ENCODE measurements at regions not wholly inside any gene's neighbourhood (a gene's known extent, or its start where the extent isn't known, plus 50 kb on each side); places are given as distances from the start of the nearest gene placed in this dataset.
A peak's percentile ranks its signal among the peaks of the same experiment; 100 is the strongest.

- CTCF ChIA-PET: no interaction called here
- intact Hi-C loops (cut with micrococcal nuclease) (no loop called here), in situ Hi-C loops (cut with MboI; ENCODE audit: low sequenced_read_pairs) (no loop called here), dilution Hi-C loops (cut with HindIII; ENCODE audit: low sequenced_read_pairs, unreplicated experiment) (no loop called here)
- H3K27me3 ChIP-seq (ENCODE audit: control insufficient read depth, insufficient read depth, low read length): no peaks in the 10 kb centered on the region; the same call in none of the 2 replicates
- H4K5ac ChIP-seq (ENCODE audit: low read depth, low read length): no peak overlapping the region
- no peak overlapping the region for H3K9ac ChIP-seq (ENCODE audit: low read depth, low read length)
- no peak overlapping the region for H2AK9ac ChIP-seq (replicated peaks; ENCODE audit: low read depth, low read length, poor library complexity)
- peaks cover 7% of the 10 kb centered on the region; the same call in 1 of the 2 replicates for H3K4me1 ChIP-seq (ENCODE audit: control insufficient read depth, insufficient read depth, low read length)
- H4K20me1 ChIP-seq (ENCODE audit: insufficient read depth, low read length): no peaks in the 10 kb centered on the region
- no peak for DNase-seq
- H4K91ac ChIP-seq (ENCODE audit: insufficient read depth, low read depth, low read length): no peak overlapping the region
- H3K79me1 ChIP-seq (ENCODE audit: low read depth in 1 of 2, low read length in 2 of 2): no peaks in the 10 kb centered on the region
- no TSS peak for BruUV-seq (replicated peaks)
- no peak overlapping the region for H3K56ac ChIP-seq (ENCODE audit: extremely low read depth, insufficient read depth, low read length)
- H3K27ac ChIP-seq (ENCODE audit: insufficient read depth, low read length): no peak overlapping the region
- peaks cover 4% of the 10 kb centered on the region for H3K9me1 ChIP-seq (ENCODE audit: insufficient read depth, low read length)
- 0 out of 2 replicates have a peak overlapping the region, but pooled peaks have one; percentile 48 for H3K14ac ChIP-seq (replicated peaks; ENCODE audit: low read depth, low read length)
- POLR2A ChIA-PET (ENCODE audit: unreplicated experiment): no interaction called here
- no peaks in the 10 kb centered on the region for H3K36me3 ChIP-seq (ENCODE audit: control insufficient read depth, insufficient read depth, low read length)
- WGBS, 2 experiments (ENCODE audit: extremely low coverage in 2 of 2, insufficient read length in 1 of 2): 89% methylated on average over 8 of the region's 16 CpGs; no CpG with 5 or more reads in 1 of the 2 experiments
- H3K4ac ChIP-seq (ENCODE audit: low read depth, low read length): no peak overlapping the region
- peak overlapping the region; percentile 6; the same call in 1 of the 2 replicates for H3K18ac ChIP-seq (ENCODE audit: low read depth, low read length)
- H2BK5ac ChIP-seq (ENCODE audit: low read depth, low read length, poor library complexity, severe bottlenecking): no peak overlapping the region
- H2BK120ac ChIP-seq (ENCODE audit: low read depth, low read length): 0 out of 2 replicates have a peak overlapping the region, but pooled peaks have one; percentile 10
- 0 out of 3 replicates have a peak overlapping the region, but pooled peaks have one; percentile 5 for H2BK15ac ChIP-seq (ENCODE audit: low read depth, low read length)
- no peak overlapping the region for H3K4me2 ChIP-seq (ENCODE audit: low read depth, low read length)
- TF ChIP-seq ELK1 (IDR thresholded peaks at IDR 0.05; ENCODE audit: borderline replicate concordance, low read depth, low read length): no peak
- TF ChIP-seq MAFK (IDR thresholded peaks at IDR 0.05; ENCODE audit: low read depth, low read length): no peak
- no peak for TF ChIP-seq MXI1 (IDR thresholded peaks at IDR 0.05; ENCODE audit: borderline replicate concordance, low read depth, low read length)
- no peak for TF ChIP-seq SMC3 (IDR thresholded peaks at IDR 0.05; ENCODE audit: low read depth, low read length)
- TF ChIP-seq, protein P1, sequence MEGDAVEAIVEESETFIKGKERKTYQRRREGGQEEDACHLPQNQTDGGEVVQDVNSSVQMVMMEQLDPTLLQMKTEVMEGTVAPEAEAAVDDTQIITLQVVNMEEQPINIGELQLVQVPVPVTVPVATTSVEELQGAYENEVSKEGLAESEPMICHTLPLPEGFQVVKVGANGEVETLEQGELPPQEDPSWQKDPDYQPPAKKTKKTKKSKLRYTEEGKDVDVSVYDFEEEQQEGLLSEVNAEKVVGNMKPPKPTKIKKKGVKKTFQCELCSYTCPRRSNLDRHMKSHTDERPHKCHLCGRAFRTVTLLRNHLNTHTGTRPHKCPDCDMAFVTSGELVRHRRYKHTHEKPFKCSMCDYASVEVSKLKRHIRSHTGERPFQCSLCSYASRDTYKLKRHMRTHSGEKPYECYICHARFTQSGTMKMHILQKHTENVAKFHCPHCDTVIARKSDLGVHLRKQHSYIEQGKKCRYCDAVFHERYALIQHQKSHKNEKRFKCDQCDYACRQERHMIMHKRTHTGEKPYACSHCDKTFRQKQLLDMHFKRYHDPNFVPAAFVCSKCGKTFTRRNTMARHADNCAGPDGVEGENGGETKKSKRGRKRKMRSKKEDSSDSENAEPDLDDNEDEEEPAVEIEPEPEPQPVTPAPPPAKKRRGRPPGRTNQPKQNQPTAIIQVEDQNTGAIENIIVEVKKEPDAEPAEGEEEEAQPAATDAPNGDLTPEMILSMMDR (conservative IDR thresholded peaks at IDR 0.05; ENCODE audit: low read depth, low read length): no peak
- no peak for TF ChIP-seq BHLHE40 (IDR thresholded peaks at IDR 0.05; ENCODE audit: low read depth, low read length)
- TF ChIP-seq RFX5 (IDR thresholded peaks at IDR 0.05; ENCODE audit: low read depth, low read length): no peak
- no peak for TF ChIP-seq RCOR1 (IDR thresholded peaks at IDR 0.05; ENCODE audit: insufficient replicate concordance, low read length)
- no peak for TF ChIP-seq MAZ (IDR thresholded peaks at IDR 0.05; ENCODE audit: borderline replicate concordance, low read depth, low read length)
- TF ChIP-seq CEBPB (IDR thresholded peaks at IDR 0.05; ENCODE audit: low read depth, low read length): no peak
- no peak for TF ChIP-seq CHD1 (IDR thresholded peaks at IDR 0.05; ENCODE audit: low read depth, low read length)
- no peak for TF ChIP-seq RAD21 (IDR thresholded peaks at IDR 0.05; ENCODE audit: low read length)
- no peak for ATAC-seq (ENCODE audit: low read depth)
- no peak overlapping the region; the same call in 1 of the 2 replicates for H2AK5ac ChIP-seq (ENCODE audit: low read depth, low read length)
- no peaks in the 10 kb centered on the region; the same call in 1 of the 2 replicates for H3K9me3 ChIP-seq (ENCODE audit: control insufficient read depth, insufficient read depth, low read length)
- H4K8ac ChIP-seq (ENCODE audit: low read depth in 2 of 2, low read length in 2 of 2): no peak overlapping the region
- H2AFZ ChIP-seq (replicated peaks; ENCODE audit: low read length, poor library complexity): peak overlapping the region; percentile 34
- no peak overlapping the region for H3K23ac ChIP-seq (ENCODE audit: low read depth, low read length)
- no peak overlapping the region for H2BK20ac ChIP-seq (ENCODE audit: low read depth, low read length)
- no peak overlapping the region for H3K4me3 ChIP-seq (ENCODE audit: insufficient read depth, low read depth, low read length)
Measured at GRCh38 chr2:111618226-111618977, 265.6 kb downstream of the ANAPC1 start.
